A549 (cell line): ENCODE measurements at regions not wholly inside any gene's neighbourhood (a gene's known extent, or its start where the extent isn't known, plus 50 kb on each side); places are given as distances from the start of the nearest gene placed in this dataset.
A peak's percentile ranks its signal among the peaks of the same experiment; 100 is the strongest.

ENCODE experiments used
- ATAC-seq, 2 experiments: fragments of 200-7000 bp in 1 of 2; fragments of >200 bp in 1 of 2; cut with Nextera tagmentation in 1 of 2; cut with Tn5 transposase in 1 of 2; 3 replicates each; pipeline versions ENCODE4 v1.8.0 to v1.9.1; 2018 to 2020; ENCODE audit warnings: mild to moderate bottlenecking in 1 of 2, moderate library complexity in 1 of 2
- CTCF ChIA-PET: fragments of 300-600 bp; sonication (Branson Sonifier 250); formaldehyde crosslinking; extraction: SDS; loops from one replicate; lab custom pipeline; 2021; ENCODE audit warnings: antibody characterized with exemption, inconsistent platforms; lab: Yijun Ruan, JAX
- POLR2A ChIA-PET: fragments of 350-600 bp; formaldehyde crosslinking; extraction: SDS; loops from one replicate; lab custom pipeline; 2021; ENCODE audit warnings: antibody characterized with exemption, inconsistent platforms; lab: Yijun Ruan, JAX
- DNase-seq, 2 experiments: peaks; one replicate each; pipeline versions ENCODE4 v3.0.0 to v3.0.0-alpha.2; 2011 to 2016; ENCODE audit warnings: low read depth in 1 of 2, low spot score in 1 of 2
- FAIRE-seq: peaks from 2 replicates; lab custom pipeline; 2011; peaks lifted over from hg19 to GRCh38; lab: Jason Lieb, UNC
- H3K27ac ChIP-seq, 2 experiments: fragments of >200 bp; sonication (Bioruptor Twin); formaldehyde crosslinking; 3 replicates each; pipeline ENCODE4 v1.5.1; 2016 to 2017
- H3K4me1 ChIP-seq: fragments of >200 bp; sonication (Bioruptor Twin); formaldehyde crosslinking; 3 replicates; pipeline ENCODE4 v1.6.1; 2016
- H3K4me2 ChIP-seq: fragments of >200 bp; sonication (Bioruptor Twin); formaldehyde crosslinking; 3 replicates; pipeline ENCODE4 v1.6.1; 2016
- H3K4me3 ChIP-seq: fragments of >200 bp; sonication (Bioruptor Twin); formaldehyde crosslinking; 3 replicates; pipeline ENCODE4 v1.5.1; 2016
- H3K9me3 ChIP-seq: fragments of >200 bp; sonication (Bioruptor Twin); formaldehyde crosslinking; 3 replicates; pipeline ENCODE4 v1.6.1; 2016
- CHD4 ChIP-seq: fragments of 200-600 bp; sonication (generic); IDR thresholded peaks from 2 replicates; pipeline ENCODE4 v1.6.1; 2016; ENCODE audit warnings: antibody characterized with exemption, mild to moderate bottlenecking, borderline replicate concordance
- EP300 ChIP-seq, 2 experiments: fragments of >200 bp; sonication (Bioruptor Twin); formaldehyde crosslinking; IDR thresholded peaks; 2 replicates in 1 of 2; 3 replicates in 1 of 2; pipeline ENCODE4 v1.6.1; 2016 to 2017
- ESRRA ChIP-seq: fragments of 150-350 bp; IDR thresholded peaks from 2 replicates; pipeline ENCODE4 v1.6.1; 2014; ENCODE audit warnings: mild to moderate bottlenecking, low read length, borderline replicate concordance
- JUN ChIP-seq, 2 experiments: fragments of >200 bp; sonication (Bioruptor Twin); formaldehyde crosslinking; IDR thresholded peaks; 2 replicates in 1 of 2; 3 replicates in 1 of 2; pipeline ENCODE4 v1.6.1; 2016 to 2017
- KDM1A ChIP-seq: fragments of 200-600 bp; sonication (generic); IDR thresholded peaks from 2 replicates; pipeline ENCODE4 v1.6.1; 2016; ENCODE audit warnings: low read depth, mild to moderate bottlenecking
- MAFK ChIP-seq: fragments of 450-650 bp; IDR thresholded peaks from 2 replicates; pipeline ENCODE4 v1.6.1; 2014; ENCODE audit not compliant: partially characterized antibody
- NFE2L2 ChIP-seq: fragments of 150-350 bp; conservative IDR thresholded peaks from 2 replicates; pipeline ENCODE4 v1.6.1; 2014; ENCODE audit warnings: low read length
- NR3C1 ChIP-seq: fragments of >200 bp; sonication (Bioruptor Twin); formaldehyde crosslinking; IDR thresholded peaks from 3 replicates; pipeline ENCODE4 v1.6.1; 2017
- PHF8 ChIP-seq: fragments of 200-600 bp; sonication (generic); IDR thresholded peaks from 2 replicates; pipeline ENCODE4 v1.6.1; 2016; ENCODE audit warnings: low read depth, mild to moderate bottlenecking, antibody characterized with exemption, moderate library complexity, borderline replicate concordance
- SMC3 ChIP-seq: fragments of >200 bp; sonication (Bioruptor Twin); formaldehyde crosslinking; IDR thresholded peaks from 3 replicates; pipeline ENCODE4 v1.6.1; 2018; ENCODE audit warnings: inconsistent platforms
- WGBS: methylation state at CpG from one replicate; pipeline ENCODE4 v1.1.6; 2017; ENCODE audit errors: missing lambda C conversion rate; 5-methylcytosine and 5-hydroxymethylcytosine counted together
- TF ChIP-seq, protein P1 (sequence below): fragments of 200-600 bp; sonication (generic); IDR thresholded peaks from 2 replicates; pipeline ENCODE4 v1.6.1; 2016; ENCODE audit warnings: antibody characterized with exemption, mild to moderate bottlenecking, moderate library complexity
- TF ChIP-seq, protein P2 (sequence below): fragments of 250-450 bp; sonication (Bioruptor Pico); IDR thresholded peaks from 2 replicates; pipeline ENCODE4 v1.5.0; 2020; ENCODE audit warnings: low read depth, mild to moderate bottlenecking, moderate library complexity
- TF ChIP-seq, protein P3 (sequence below): fragments of 450-650 bp; IDR thresholded peaks from 2 replicates; pipeline ENCODE4 v1.6.1; 2014; ENCODE audit warnings: antibody characterized with exemption

DNA sequence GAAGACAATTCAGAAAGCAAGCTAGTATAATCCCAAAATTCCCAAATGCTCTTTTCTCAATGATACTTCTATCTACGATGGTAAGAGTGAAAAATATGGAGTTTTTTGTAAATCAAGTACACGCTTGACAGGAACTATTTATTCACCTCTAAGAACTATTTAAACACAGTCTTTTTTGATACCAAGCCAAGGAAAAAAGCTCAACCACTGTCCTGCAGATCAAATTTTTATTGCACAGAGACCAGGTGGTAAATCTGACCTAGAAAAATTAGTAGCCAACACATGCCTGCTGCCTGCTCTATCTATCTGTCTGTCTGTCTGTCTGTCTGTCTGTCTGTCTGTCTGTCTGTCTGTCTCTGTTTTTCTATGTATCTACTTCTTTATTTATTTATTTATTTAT lies 292.2 kb downstream of the MZT1 start:
- no peak overlapping the region for H3K27ac ChIP-seq
- no peaks in the 10 kb centered on the region for H3K9me3 ChIP-seq
- no peaks in the 10 kb centered on the region for H3K4me1 ChIP-seq
- FAIRE-seq (no peak), ATAC-seq (no peak), DNase-seq (no peak)
- ChIA-PET POLR2A (no interaction called here), CTCF (no interaction called here)
- H3K4me3 ChIP-seq = no peak overlapping the region
- H3K4me2 ChIP-seq = no peak overlapping the region
- TF ChIP-seq, protein P1, sequence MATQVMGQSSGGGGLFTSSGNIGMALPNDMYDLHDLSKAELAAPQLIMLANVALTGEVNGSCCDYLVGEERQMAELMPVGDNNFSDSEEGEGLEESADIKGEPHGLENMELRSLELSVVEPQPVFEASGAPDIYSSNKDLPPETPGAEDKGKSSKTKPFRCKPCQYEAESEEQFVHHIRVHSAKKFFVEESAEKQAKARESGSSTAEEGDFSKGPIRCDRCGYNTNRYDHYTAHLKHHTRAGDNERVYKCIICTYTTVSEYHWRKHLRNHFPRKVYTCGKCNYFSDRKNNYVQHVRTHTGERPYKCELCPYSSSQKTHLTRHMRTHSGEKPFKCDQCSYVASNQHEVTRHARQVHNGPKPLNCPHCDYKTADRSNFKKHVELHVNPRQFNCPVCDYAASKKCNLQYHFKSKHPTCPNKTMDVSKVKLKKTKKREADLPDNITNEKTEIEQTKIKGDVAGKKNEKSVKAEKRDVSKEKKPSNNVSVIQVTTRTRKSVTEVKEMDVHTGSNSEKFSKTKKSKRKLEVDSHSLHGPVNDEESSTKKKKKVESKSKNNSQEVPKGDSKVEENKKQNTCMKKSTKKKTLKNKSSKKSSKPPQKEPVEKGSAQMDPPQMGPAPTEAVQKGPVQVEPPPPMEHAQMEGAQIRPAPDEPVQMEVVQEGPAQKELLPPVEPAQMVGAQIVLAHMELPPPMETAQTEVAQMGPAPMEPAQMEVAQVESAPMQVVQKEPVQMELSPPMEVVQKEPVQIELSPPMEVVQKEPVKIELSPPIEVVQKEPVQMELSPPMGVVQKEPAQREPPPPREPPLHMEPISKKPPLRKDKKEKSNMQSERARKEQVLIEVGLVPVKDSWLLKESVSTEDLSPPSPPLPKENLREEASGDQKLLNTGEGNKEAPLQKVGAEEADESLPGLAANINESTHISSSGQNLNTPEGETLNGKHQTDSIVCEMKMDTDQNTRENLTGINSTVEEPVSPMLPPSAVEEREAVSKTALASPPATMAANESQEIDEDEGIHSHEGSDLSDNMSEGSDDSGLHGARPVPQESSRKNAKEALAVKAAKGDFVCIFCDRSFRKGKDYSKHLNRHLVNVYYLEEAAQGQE = no peak
- 57% methylated on average over 2 of the region's 2 CpGs for WGBS

DNA sequence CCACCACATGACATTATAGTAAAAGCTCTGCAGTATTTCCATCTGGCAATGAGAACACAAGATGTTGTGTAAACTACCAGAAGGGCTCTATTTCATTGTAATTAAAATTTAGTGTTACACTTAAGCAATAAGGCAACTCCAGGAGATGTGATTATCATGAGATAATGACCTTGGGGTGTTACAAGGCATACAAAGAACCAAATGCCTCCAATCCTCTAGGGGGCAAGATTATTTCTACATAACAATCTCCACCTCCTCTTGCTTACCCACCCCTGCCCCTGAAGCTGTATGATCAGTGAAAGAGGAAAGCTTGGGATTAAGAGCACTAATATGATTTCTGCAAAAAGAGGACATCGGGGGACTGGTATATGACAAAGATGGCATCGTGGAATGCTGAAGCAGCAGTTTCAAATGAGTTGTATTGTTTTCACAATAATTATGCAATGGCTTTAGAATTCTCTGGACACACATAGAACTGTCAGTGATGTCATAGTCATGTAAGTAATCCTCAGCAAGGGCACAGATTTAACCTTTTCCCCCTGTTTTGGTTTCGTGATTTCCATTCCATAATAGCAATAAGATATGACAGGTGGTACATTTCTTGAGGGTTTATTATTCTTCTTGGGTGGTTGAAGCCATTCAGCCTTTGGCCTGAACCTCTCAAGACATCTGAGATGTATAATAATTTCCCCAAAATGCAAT lies 295.3 kb downstream of the MZT1 start:
- Histone ChIP-seq H3K4me1 (no peaks in the 10 kb centered on the region), H3K4me3 (no peak overlapping the region), H3K9me3 (no peaks in the 10 kb centered on the region), H3K27ac (no peak overlapping the region), H3K4me2 (no peak overlapping the region)
- no peak for ATAC-seq
- ChIA-PET POLR2A (no interaction called here), CTCF (no interaction called here)
- no peak for DNase-seq
- TF ChIP-seq NR3C1 = no peak
- peak; percentile 47 for TF ChIP-seq MAFK
- no peak for TF ChIP-seq SMC3
- no peak for TF ChIP-seq NFE2L2
- no peak for TF ChIP-seq ESRRA
- TF ChIP-seq EP300 (IDR thresholded peaks at IDR 0.05) = no peak
- TF ChIP-seq, protein P2, sequence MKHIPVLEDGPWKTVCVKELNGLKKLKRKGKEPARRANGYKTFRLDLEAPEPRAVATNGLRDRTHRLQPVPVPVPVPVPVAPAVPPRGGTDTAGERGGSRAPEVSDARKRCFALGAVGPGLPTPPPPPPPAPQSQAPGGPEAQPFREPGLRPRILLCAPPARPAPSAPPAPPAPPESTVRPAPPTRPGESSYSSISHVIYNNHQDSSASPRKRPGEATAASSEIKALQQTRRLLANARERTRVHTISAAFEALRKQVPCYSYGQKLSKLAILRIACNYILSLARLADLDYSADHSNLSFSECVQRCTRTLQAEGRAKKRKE (CRISPR knock-in tag) = no peak
- TF ChIP-seq, protein P3, sequence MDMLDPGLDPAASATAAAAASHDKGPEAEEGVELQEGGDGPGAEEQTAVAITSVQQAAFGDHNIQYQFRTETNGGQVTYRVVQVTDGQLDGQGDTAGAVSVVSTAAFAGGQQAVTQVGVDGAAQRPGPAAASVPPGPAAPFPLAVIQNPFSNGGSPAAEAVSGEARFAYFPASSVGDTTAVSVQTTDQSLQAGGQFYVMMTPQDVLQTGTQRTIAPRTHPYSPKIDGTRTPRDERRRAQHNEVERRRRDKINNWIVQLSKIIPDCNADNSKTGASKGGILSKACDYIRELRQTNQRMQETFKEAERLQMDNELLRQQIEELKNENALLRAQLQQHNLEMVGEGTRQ = no peak
- WGBS = 36% methylated on average over 3 of the region's 3 CpGs
- no peak for FAIRE-seq

DNA sequence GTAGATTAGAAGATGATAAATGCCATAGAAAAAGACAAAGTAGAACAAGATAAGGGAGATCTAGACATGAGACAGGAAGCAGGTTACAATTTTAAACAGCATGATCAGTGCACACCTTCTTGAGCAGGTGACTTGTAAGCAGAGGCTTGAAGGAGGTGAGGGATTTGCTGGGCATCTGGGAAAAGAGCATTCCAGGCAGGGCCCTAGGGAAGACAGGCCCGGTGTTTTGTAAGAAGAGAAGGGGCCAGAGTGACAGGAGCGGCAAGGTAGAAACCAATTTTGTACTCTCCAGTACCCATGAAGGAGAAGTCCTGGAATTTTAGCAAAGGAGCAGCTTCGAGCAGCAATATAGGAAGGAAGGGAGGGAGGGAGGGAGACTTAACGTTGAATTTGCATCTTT lies 296.5 kb downstream of the MZT1 start:
- POLR2A ChIA-PET = no interaction called here
- DNase-seq (no peak), FAIRE-seq (no peak), ATAC-seq (no peak)
- Histone ChIP-seq H3K9me3 (no peaks in the 10 kb centered on the region), H3K4me3 (no peak overlapping the region), H3K27ac (no peak overlapping the region), H3K4me2 (no peak overlapping the region), H3K4me1 (no peaks in the 10 kb centered on the region)
- WGBS = 25% methylated on average over 4 of the region's 4 CpGs
- CTCF ChIA-PET = no interaction called here
- no peak for TF ChIP-seq CHD4
- TF ChIP-seq PHF8 = no peak
- no peak for TF ChIP-seq JUN (IDR thresholded peaks at IDR 0.05)
- TF ChIP-seq KDM1A = no peak
- TF ChIP-seq, all 56 proteins: peak for 0
